ENCODE measurements at regions not wholly inside any gene's neighbourhood (a gene's known extent, or its start where the extent isn't known, plus 50 kb on each side); places are given as distances from the start of the nearest gene placed in this dataset.

DNA sequence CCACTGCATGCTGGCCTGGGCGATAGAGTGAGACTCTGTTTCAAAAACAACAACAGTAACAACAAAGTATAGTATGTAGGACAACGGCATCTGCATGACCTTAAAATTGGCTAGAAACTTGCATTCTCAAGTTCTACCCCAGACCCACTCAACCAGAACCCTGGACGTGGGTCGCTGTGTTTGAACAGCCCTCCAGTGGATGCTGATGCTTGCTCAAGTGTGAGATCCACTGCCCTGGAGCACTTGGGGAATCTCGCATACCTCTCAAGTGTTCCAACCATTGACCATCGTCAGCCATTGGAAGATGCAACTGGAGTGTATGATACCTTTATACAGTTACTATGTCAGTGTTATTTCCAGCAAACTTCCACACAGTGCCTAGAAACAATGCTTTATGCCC lies 435.9 kb downstream of the DCDC2C start:
- intact Hi-C loops (cut with micrococcal nuclease), result no loop called here
- no peak overlapping the region for H3K4me3 ChIP-seq

GRCh38 chr2:4139731-4140130 lies 436.4 kb downstream of the DCDC2C start:
- H3K4me1 ChIP-seq, result no peaks in the 10 kb centered on the region
- H3K36me3 ChIP-seq, result no peaks in the 10 kb centered on the region
- H3K27me3 ChIP-seq (ENCODE audit: low read depth), result no peaks in the 10 kb centered on the region
- TF ChIP-seq, protein P1, sequence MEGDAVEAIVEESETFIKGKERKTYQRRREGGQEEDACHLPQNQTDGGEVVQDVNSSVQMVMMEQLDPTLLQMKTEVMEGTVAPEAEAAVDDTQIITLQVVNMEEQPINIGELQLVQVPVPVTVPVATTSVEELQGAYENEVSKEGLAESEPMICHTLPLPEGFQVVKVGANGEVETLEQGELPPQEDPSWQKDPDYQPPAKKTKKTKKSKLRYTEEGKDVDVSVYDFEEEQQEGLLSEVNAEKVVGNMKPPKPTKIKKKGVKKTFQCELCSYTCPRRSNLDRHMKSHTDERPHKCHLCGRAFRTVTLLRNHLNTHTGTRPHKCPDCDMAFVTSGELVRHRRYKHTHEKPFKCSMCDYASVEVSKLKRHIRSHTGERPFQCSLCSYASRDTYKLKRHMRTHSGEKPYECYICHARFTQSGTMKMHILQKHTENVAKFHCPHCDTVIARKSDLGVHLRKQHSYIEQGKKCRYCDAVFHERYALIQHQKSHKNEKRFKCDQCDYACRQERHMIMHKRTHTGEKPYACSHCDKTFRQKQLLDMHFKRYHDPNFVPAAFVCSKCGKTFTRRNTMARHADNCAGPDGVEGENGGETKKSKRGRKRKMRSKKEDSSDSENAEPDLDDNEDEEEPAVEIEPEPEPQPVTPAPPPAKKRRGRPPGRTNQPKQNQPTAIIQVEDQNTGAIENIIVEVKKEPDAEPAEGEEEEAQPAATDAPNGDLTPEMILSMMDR (IDR thresholded peaks at IDR 0.05; ENCODE audit: borderline replicate concordance), result no peak
- DNase-seq, result no peak
- no peaks in the 10 kb centered on the region for H3K9me3 ChIP-seq (replicated peaks)
- intact Hi-C loops (cut with micrococcal nuclease), result no loop called here
- no peak overlapping the region for H3K4me3 ChIP-seq
- no peak overlapping the region for H3K27ac ChIP-seq (replicated peaks)

More for the DNA sequence above, 435.9 kb downstream of the DCDC2C start:
- Histone ChIP-seq H3K27me3 (ENCODE audit: low read depth) (no peaks in the 10 kb centered on the region), H3K27ac (replicated peaks) (no peak overlapping the region), H3K4me1 (no peaks in the 10 kb centered on the region), H3K9me3 (replicated peaks) (no peaks in the 10 kb centered on the region), H3K36me3 (no peaks in the 10 kb centered on the region)
- no peak for DNase-seq
- TF ChIP-seq, protein P1 (IDR thresholded peaks at IDR 0.05; ENCODE audit: borderline replicate concordance), result no peak

DNA sequence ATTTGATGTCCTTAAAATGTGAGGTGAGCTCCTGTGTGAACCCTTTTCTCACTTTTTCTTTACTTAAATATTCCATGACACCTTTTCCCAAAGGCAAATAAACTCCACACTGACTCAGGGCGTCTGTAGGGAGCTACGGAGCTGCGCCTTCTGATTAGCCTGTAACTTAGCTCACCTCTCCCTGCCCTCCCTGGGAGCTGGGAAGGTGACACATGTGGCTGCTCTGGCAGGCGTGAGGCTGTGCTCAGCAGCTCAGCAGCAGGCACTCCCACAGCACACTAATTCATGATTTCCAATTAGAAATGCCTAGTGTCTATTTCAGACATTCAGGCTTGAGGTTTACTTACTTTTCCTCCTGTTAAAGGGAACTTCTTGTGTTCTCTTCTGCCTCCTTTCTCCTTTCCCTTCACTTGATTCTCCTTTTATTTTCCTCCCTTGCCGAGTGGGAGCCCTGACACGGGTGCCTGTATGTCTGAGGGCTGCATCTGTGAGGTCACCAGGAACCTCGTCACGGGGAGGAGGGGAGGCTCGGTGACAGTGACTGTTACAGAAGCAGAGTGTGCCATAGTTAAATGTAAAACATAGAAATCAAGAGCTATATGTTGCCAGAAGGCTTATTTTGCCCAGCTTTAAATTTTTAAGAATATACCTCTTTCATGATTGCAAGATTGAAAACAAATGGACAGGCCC lies 437.1 kb downstream of the DCDC2C start:
- H3K27ac ChIP-seq (replicated peaks), result no peak overlapping the region
- no peaks in the 10 kb centered on the region for H3K36me3 ChIP-seq
- no peak for DNase-seq
- no peaks in the 10 kb centered on the region for H3K27me3 ChIP-seq (ENCODE audit: low read depth)
- TF ChIP-seq, protein P1 (IDR thresholded peaks at IDR 0.05; ENCODE audit: borderline replicate concordance), result no peak
- H3K4me3 ChIP-seq, result no peak overlapping the region
- intact Hi-C loops (cut with micrococcal nuclease), result no loop called here
- no peaks in the 10 kb centered on the region for H3K4me1 ChIP-seq
- no peaks in the 10 kb centered on the region for H3K9me3 ChIP-seq (replicated peaks)

GRCh38 chr2:4144731-4145130 lies 441.4 kb downstream of the DCDC2C start:
- intact Hi-C loops (cut with micrococcal nuclease), result no loop called here
- Histone ChIP-seq H3K4me1 (no peaks in the 10 kb centered on the region), H3K4me3 (no peak overlapping the region), H3K9me3 (replicated peaks) (peaks cover 17% of the 10 kb centered on the region), H3K27me3 (ENCODE audit: low read depth) (no peaks in the 10 kb centered on the region), H3K27ac (replicated peaks) (no peak overlapping the region), H3K36me3 (no peaks in the 10 kb centered on the region)
- DNase-seq, result no peak
- TF ChIP-seq, protein P1 (IDR thresholded peaks at IDR 0.05; ENCODE audit: borderline replicate concordance), result no peak

- TF ChIP-seq, protein P1 (IDR thresholded peaks at IDR 0.05; ENCODE audit: borderline replicate concordance), result no peak
- H3K36me3 ChIP-seq, result no peaks in the 10 kb centered on the region
- H3K4me1 ChIP-seq, result no peaks in the 10 kb centered on the region
- no peak overlapping the region for H3K4me3 ChIP-seq
- no peak for DNase-seq
- H3K9me3 ChIP-seq (replicated peaks), result peaks cover 18% of the 10 kb centered on the region
- intact Hi-C loops (cut with micrococcal nuclease), result no loop called here
- no peaks in the 10 kb centered on the region for H3K27me3 ChIP-seq (ENCODE audit: low read depth)
- no peak overlapping the region for H3K27ac ChIP-seq (replicated peaks)
These were observed 448.1 kb downstream of the DCDC2C start for GRCh38 chr2:4151521-4151920.

Measured in left ventricle myocardium inferior (tissue), 1 donor.